ENCODE measurements at regions not wholly inside any gene's neighbourhood (a gene's known extent, or its start where the extent isn't known, plus 50 kb on each side); places are given as distances from the start of the nearest gene placed in this dataset.
"Not testable (repeated sequence)": the region's sequence is repeated elsewhere in the genome, so short reads cannot be mapped to it uniquely, and the experiment has no call there.

GRCh38 chr12:70069221-70070105 is 173.8 kb upstream of the CNOT2 start:
- DNase-seq (ENCODE audit: insufficient read length, low spot score) (no peak), FAIRE-seq (no peak)

- DNase-seq (ENCODE audit: insufficient read length, low spot score) (no peak), FAIRE-seq (no peak)
These were observed 172.7 kb upstream of the CNOT2 start for GRCh38 chr12:70070494-70071007.

GRCh38 chr12:70074510-70074909 is 168.7 kb upstream of the CNOT2 start:
- DNase-seq (ENCODE audit: insufficient read length, low spot score) (no peak), FAIRE-seq (no peak)

GRCh38 chr12:70077441-70077840 is 165.8 kb upstream of the CNOT2 start:
- FAIRE-seq (no peak), DNase-seq (ENCODE audit: insufficient read length, low spot score) (no peak)

GRCh38 chr12:70078161-70078560 is 165.1 kb upstream of the CNOT2 start:
- DNase-seq (ENCODE audit: insufficient read length, low spot score) (no peak), FAIRE-seq (no peak)

- DNase-seq (ENCODE audit: insufficient read length, low spot score) = no peak
- no peak for FAIRE-seq
These were observed 162.7 kb upstream of the CNOT2 start for GRCh38 chr12:70080566-70080965.

GRCh38 chr12:70082997-70083676 is 160.1 kb upstream of the CNOT2 start:
- DNase-seq (ENCODE audit: insufficient read length, low spot score) (no peak), FAIRE-seq (no peak)

GRCh38 chr12:70083677-70084020 is 159.6 kb upstream of the CNOT2 start:
- no peak for FAIRE-seq
- no peak for DNase-seq (ENCODE audit: insufficient read length, low spot score)

GRCh38 chr12:70086372-70086771 is 156.9 kb upstream of the CNOT2 start:
- FAIRE-seq = not testable (repeated sequence)

GRCh38 chr12:70091021-70091521 is 152.2 kb upstream of the CNOT2 start:
- no peak for DNase-seq (ENCODE audit: insufficient read length, low spot score)
- FAIRE-seq = no peak

More at GRCh38 chr12:70086372-70086771, 156.9 kb upstream of the CNOT2 start:
- not testable (repeated sequence) for DNase-seq (ENCODE audit: insufficient read length, low spot score)

GRCh38 chr12:70094467-70094866 is 148.8 kb upstream of the CNOT2 start:
- no peak for FAIRE-seq
- no peak for DNase-seq (ENCODE audit: insufficient read length, low spot score)

- DNase-seq (ENCODE audit: insufficient read length, low spot score) = no peak
- FAIRE-seq = no peak
These were observed 146.3 kb upstream of the CNOT2 start for GRCh38 chr12:70096759-70097410.

GRCh38 chr12:70101064-70101463 is 142.2 kb upstream of the CNOT2 start:
- FAIRE-seq (no peak), DNase-seq (ENCODE audit: insufficient read length, low spot score) (no peak)

- FAIRE-seq = no peak
These were observed 136.9 kb upstream of the CNOT2 start for GRCh38 chr12:70106347-70106746.

GRCh38 chr12:70110085-70110484 is 133.1 kb upstream of the CNOT2 start:
- FAIRE-seq (no peak), DNase-seq (ENCODE audit: insufficient read length, low spot score) (no peak)

More at GRCh38 chr12:70106347-70106746, 136.9 kb upstream of the CNOT2 start:
- no peak for DNase-seq (ENCODE audit: insufficient read length, low spot score)

GRCh38 chr12:70117670-70118069 is 125.6 kb upstream of the CNOT2 start:
- FAIRE-seq (no peak), DNase-seq (ENCODE audit: insufficient read length, low spot score) (no peak)

GRCh38 chr12:70120970-70121369 is 122.3 kb upstream of the CNOT2 start:
- no peak for DNase-seq (ENCODE audit: insufficient read length, low spot score)

GRCh38 chr12:70121562-70121961 is 121.7 kb upstream of the CNOT2 start:
- no peak for FAIRE-seq
- DNase-seq (ENCODE audit: insufficient read length, low spot score) = no peak

More at GRCh38 chr12:70120970-70121369, 122.3 kb upstream of the CNOT2 start:
- FAIRE-seq = no peak

GRCh38 chr12:70122804-70123203 is 120.4 kb upstream of the CNOT2 start:
- FAIRE-seq (no peak), DNase-seq (ENCODE audit: insufficient read length, low spot score) (no peak)

GRCh38 chr12:70149013-70149412 is 94.2 kb upstream of the CNOT2 start:
- no peak for FAIRE-seq
- DNase-seq (ENCODE audit: insufficient read length, low spot score) = no peak

- no peak for FAIRE-seq
- DNase-seq (ENCODE audit: insufficient read length, low spot score) = no peak
These were observed 93.6 kb upstream of the CNOT2 start for GRCh38 chr12:70149665-70150064.
